ENCODE measurements at regions not wholly inside any gene's neighbourhood (a gene's known extent, or its start where the extent isn't known, plus 50 kb on each side); places are given as distances from the start of the nearest gene placed in this dataset.

DNA sequence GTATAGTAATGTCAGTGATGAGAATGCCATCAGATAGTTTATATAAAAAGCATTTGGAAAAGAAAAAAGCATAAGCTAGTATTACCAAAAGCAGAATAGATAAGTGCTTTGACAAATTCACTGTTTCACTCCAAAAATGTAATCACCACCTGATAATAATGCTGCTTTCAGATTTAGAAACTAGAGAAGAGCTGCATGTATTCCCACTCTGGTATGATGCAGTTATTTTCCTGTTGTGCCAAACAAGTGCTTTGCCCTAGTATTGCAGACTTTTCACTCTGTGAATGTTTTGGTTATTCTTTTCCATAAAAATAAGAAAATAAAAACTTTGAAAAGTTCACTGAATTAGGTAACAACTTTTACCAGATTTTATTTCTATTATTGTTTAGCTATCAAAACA is 267.7 kb upstream of the TET2 start:
- TF ChIP-seq POLR2A (IDR thresholded peaks at IDR 0.05) = no peak
- TF ChIP-seq, protein P1, sequence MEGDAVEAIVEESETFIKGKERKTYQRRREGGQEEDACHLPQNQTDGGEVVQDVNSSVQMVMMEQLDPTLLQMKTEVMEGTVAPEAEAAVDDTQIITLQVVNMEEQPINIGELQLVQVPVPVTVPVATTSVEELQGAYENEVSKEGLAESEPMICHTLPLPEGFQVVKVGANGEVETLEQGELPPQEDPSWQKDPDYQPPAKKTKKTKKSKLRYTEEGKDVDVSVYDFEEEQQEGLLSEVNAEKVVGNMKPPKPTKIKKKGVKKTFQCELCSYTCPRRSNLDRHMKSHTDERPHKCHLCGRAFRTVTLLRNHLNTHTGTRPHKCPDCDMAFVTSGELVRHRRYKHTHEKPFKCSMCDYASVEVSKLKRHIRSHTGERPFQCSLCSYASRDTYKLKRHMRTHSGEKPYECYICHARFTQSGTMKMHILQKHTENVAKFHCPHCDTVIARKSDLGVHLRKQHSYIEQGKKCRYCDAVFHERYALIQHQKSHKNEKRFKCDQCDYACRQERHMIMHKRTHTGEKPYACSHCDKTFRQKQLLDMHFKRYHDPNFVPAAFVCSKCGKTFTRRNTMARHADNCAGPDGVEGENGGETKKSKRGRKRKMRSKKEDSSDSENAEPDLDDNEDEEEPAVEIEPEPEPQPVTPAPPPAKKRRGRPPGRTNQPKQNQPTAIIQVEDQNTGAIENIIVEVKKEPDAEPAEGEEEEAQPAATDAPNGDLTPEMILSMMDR (IDR thresholded peaks at IDR 0.05) = no peak
